ENCODE measurements at regions not wholly inside any gene's neighbourhood (a gene's known extent, or its start where the extent isn't known, plus 50 kb on each side); places are given as distances from the start of the nearest gene placed in this dataset.

- TF ChIP-seq CTCF (IDR thresholded peaks at IDR 0.05; ENCODE audit: extremely low read depth in 1 of 2, insufficient read depth in 1 of 2, low read depth in 1 of 2, low read length in 2 of 2), result no peak
- TF ChIP-seq POLR2A (IDR thresholded peaks at IDR 0.05; ENCODE audit: low read depth, low read length), result no peak
- no peak for TF ChIP-seq MAX (IDR thresholded peaks at IDR 0.05; ENCODE audit: insufficient read depth, insufficient read length)
- TF ChIP-seq MYC (IDR thresholded peaks at IDR 0.05; ENCODE audit: low read depth, low read length), result no peak
- no peak for TF ChIP-seq EZH2 (IDR thresholded peaks at IDR 0.05; ENCODE audit: borderline replicate concordance, low read depth, low read length, severe bottlenecking)
- TF ChIP-seq POLR2AphosphoS5 (IDR thresholded peaks at IDR 0.05; ENCODE audit: insufficient read depth, low read depth, low read length), result no peak
- TF ChIP-seq GATA2 (IDR thresholded peaks at IDR 0.05; ENCODE audit: insufficient read depth, insufficient read length, low read depth, low read length), result no peak
- no peak for TF ChIP-seq JUN (IDR thresholded peaks at IDR 0.05; ENCODE audit: borderline replicate concordance, insufficient read depth, insufficient read length, low read depth)
Measured at GRCh38 chr4:126071346-126072333, 756.9 kb downstream of the FAT4 start.
